ENCODE measurements at regions not wholly inside any gene's neighbourhood (a gene's known extent, or its start where the extent isn't known, plus 50 kb on each side); places are given as distances from the start of the nearest gene placed in this dataset.

GRCh38 chr6:145228962-145229582 lies 506.2 kb downstream of the EPM2A start:
- TF ChIP-seq CTCF (IDR thresholded peaks at IDR 0.05; ENCODE audit: low read length), result no peak
- no peak for TF ChIP-seq EZH2 (IDR thresholded peaks at IDR 0.05; ENCODE audit: borderline replicate concordance, low read length)

Measured in OCI-LY1 (cell line).